MCF 10A (cell line): ENCODE measurements at regions not wholly inside any gene's neighbourhood (a gene's known extent, or its start where the extent isn't known, plus 50 kb on each side); places are given as distances from the start of the nearest gene placed in this dataset.

ENCODE experiments used
- BruUV-seq: library from RNA; stranded (reverse); fragments of 400-500 nt; replicated peaks from 2 replicates; lab custom pipeline; 2021; lab: Mats Ljungman, UMichigan
- CTCF ChIA-PET: fragments of 300-600 bp; sonication (Branson Sonifier 250); formaldehyde crosslinking; extraction: SDS; loops from one replicate; lab custom pipeline; 2021; ENCODE audit warnings: antibody characterized with exemption, inconsistent platforms; lab: Yijun Ruan, JAX
- POLR2A ChIA-PET: fragments of 300-600, 350-650 bp; sonication (Branson Sonifier 250); formaldehyde crosslinking; extraction: SDS; loops from one replicate; lab custom pipeline; 2020; ENCODE audit warnings: antibody characterized with exemption, inconsistent platforms; lab: Yijun Ruan, JAX
- DNase-seq: peaks from one replicate; pipeline ENCODE4 v3.0.0-alpha.2; 2018; ENCODE audit not compliant: unreplicated experiment
- H3K27ac Mint-ChIP-seq: one replicate; pipeline ENCODE4 v1.8.0; 2022; ENCODE audit warnings: mild to moderate bottlenecking, low read depth, mixed read lengths; ENCODE audit not compliant: unreplicated experiment
- H3K27me3 Mint-ChIP-seq: one replicate; pipeline ENCODE4 v1.8.0; 2022; ENCODE audit warnings: mixed read lengths; ENCODE audit not compliant: insufficient read depth, unreplicated experiment
- H3K36me3 Mint-ChIP-seq: one replicate; pipeline ENCODE4 v1.8.0; 2022; ENCODE audit warnings: mild to moderate bottlenecking, moderate library complexity, mixed read lengths; ENCODE audit not compliant: insufficient read depth, unreplicated experiment
- H3K4me1 Mint-ChIP-seq: one replicate; pipeline ENCODE4 v1.8.0; 2022; ENCODE audit warnings: mixed read lengths; ENCODE audit not compliant: insufficient read depth, unreplicated experiment
- H3K4me3 Mint-ChIP-seq: one replicate; pipeline ENCODE4 v1.8.0; 2022; ENCODE audit warnings: mild to moderate bottlenecking, moderate library complexity, mixed read lengths; ENCODE audit not compliant: unreplicated experiment
- H3K9me3 Mint-ChIP-seq: one replicate; pipeline ENCODE4 v1.8.0; 2022; ENCODE audit warnings: mixed read lengths; ENCODE audit not compliant: unreplicated experiment
- intact Hi-C: fragments of 100-400 bp; cut with micrococcal nuclease; formaldehyde crosslinking; loops from 2 replicates; pipeline ENCODE4 v1.14.1; 2022
- TF ChIP-seq, protein P1 (sequence below): fragments of 200-600 bp; IDR thresholded peaks from one replicate; pipeline ENCODE4 v1.8.0; 2022; ENCODE audit warnings: antibody characterized with exemption, mild to moderate bottlenecking; ENCODE audit not compliant: unreplicated experiment

DNA sequence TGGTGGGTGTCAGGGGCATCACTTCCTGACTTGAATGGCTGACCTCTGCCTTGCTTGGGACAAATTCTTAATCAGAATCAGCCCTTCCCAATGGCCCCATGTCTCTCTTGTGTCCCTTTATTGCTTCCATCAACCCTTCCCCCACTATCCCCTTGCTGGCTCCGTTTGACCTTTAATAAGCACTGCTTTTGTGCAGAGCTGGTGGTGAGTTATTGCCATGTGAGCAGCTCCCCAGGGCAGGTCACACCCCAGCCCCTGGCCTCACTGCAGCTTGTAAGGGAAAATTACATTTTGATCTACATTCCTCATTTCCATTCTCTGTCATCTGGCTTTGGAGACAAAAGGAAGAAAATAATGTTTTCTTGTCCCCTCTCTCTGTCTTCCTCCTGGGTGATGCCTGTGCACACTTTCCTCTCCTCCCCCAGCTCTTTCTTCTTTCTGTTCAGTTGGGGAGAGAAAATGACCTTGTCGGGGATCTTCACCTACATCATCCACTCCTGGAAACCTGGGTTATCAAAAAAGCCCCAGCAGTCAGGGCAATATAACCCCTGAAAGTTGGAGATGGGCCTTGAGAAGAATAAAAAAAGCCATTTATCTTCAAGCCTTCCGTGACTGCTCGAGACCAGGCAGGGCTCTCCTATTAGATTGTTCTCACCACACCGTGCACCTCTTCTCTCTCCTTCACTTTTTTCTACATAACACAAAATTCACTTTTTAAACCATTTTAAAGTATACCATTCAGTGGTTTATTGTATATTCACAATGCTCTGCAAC, 100.4 kb upstream of the SRRM4 start:
- CTCF ChIA-PET, result no interaction called here

DNA sequence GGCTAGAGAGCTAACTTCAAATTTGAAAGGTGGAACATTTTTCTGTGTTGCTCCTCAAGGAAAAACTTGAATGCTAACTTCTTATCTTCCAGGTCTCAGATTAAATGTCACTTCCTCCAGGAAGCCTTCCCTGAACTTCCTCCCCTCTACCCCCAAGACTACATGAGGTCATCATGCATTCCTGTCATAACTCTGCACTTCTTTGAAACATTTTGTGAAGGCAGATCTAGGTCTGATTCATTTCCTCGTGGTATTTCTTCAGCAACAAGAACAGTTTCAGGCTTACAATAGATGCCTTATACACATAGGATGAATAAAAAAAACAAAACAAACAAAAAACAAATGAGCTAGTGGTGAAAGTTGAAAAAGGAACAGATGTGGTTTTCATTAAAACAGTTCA, 97.1 kb upstream of the SRRM4 start:
- TF ChIP-seq, protein P1, sequence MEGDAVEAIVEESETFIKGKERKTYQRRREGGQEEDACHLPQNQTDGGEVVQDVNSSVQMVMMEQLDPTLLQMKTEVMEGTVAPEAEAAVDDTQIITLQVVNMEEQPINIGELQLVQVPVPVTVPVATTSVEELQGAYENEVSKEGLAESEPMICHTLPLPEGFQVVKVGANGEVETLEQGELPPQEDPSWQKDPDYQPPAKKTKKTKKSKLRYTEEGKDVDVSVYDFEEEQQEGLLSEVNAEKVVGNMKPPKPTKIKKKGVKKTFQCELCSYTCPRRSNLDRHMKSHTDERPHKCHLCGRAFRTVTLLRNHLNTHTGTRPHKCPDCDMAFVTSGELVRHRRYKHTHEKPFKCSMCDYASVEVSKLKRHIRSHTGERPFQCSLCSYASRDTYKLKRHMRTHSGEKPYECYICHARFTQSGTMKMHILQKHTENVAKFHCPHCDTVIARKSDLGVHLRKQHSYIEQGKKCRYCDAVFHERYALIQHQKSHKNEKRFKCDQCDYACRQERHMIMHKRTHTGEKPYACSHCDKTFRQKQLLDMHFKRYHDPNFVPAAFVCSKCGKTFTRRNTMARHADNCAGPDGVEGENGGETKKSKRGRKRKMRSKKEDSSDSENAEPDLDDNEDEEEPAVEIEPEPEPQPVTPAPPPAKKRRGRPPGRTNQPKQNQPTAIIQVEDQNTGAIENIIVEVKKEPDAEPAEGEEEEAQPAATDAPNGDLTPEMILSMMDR, result no peak
- no TSS peak for BruUV-seq
- no peak for DNase-seq
- POLR2A ChIA-PET, result no interaction called here
- Mint-ChIP-seq H3K9me3 (peaks cover 31% of the 10 kb centered on the region), H3K4me1 (no peaks in the 10 kb centered on the region), H3K36me3 (no peaks in the 10 kb centered on the region), H3K27me3 (no peaks in the 10 kb centered on the region), H3K27ac (no peak overlapping the region), H3K4me3 (no peak overlapping the region)
- CTCF ChIA-PET, result no interaction called here
- intact Hi-C loops, result no loop called here

More for the DNA sequence above, 100.4 kb upstream of the SRRM4 start:
- H3K4me1 Mint-ChIP-seq, result no peaks in the 10 kb centered on the region
- no peaks in the 10 kb centered on the region for H3K27me3 Mint-ChIP-seq
- intact Hi-C loops, result no loop called here
- H3K27ac Mint-ChIP-seq, result no peak overlapping the region
- no peak for DNase-seq
- no peak overlapping the region for H3K4me3 Mint-ChIP-seq
- no TSS peak for BruUV-seq
- POLR2A ChIA-PET, result no interaction called here
- TF ChIP-seq, protein P1, result no peak
- H3K9me3 Mint-ChIP-seq, result peaks cover 29% of the 10 kb centered on the region
- H3K36me3 Mint-ChIP-seq, result no peaks in the 10 kb centered on the region

DNA sequence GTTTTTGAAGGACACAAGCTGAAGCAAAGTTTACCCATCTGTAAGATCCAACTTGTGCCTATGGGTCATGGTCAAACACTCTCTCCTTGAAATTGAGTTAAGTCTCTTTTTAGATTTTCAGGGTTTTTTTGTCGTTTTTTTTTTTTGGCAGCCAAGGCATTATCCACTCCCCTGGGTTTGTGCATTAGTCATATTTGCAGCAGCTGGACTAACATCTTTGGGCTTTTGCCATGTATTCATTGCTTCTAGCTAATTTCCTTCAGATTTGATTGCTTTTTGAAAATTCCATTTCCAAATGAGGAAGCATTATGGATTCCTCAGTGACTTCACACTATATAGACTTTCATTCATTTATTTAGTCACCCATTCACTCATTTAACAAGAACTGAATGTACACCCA, 80.3 kb upstream of the SRRM4 start:
- Mint-ChIP-seq H3K27me3 (no peaks in the 10 kb centered on the region), H3K4me1 (no peaks in the 10 kb centered on the region), H3K27ac (no peak overlapping the region), H3K4me3 (no peak overlapping the region), H3K9me3 (peaks cover 43% of the 10 kb centered on the region), H3K36me3 (no peaks in the 10 kb centered on the region)
- ChIA-PET CTCF (no interaction called here), POLR2A (interaction anchor here (0.6 kb wide), 1 partner anchor 43 kb away, joined by 4 read pairs; no protein-coding TSS in a partner anchor)
- intact Hi-C loops, result no loop called here
- BruUV-seq, result no TSS peak
- TF ChIP-seq, protein P1, result no peak
- DNase-seq, result no peak

DNA sequence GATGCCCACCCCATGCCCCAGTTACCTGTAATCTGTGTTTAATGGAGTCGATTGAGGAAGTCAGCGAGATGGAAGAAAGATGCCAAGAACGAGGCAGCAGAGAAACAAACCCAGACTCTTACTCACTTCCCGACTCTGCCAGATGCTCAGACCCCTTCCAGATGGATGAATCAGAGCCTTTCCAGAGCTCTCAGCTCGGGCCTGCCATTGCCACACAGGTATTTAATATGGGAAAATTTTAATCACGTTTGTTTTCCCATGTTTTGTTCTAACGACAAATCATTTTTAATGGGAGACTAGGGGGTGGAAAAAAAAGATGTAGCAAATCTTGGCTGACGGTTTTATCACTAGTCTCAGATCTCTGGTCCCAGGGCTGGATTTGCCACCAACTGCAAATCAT, 72.5 kb upstream of the SRRM4 start:
- Mint-ChIP-seq H3K4me1 (no peaks in the 10 kb centered on the region), H3K27me3 (no peaks in the 10 kb centered on the region), H3K4me3 (no peak overlapping the region), H3K27ac (no peak overlapping the region), H3K36me3 (no peaks in the 10 kb centered on the region), H3K9me3 (peaks cover 18% of the 10 kb centered on the region)
- no TSS peak for BruUV-seq
- CTCF ChIA-PET, result no interaction called here
- intact Hi-C loops, result no loop called here
- TF ChIP-seq, protein P1, result no peak
- POLR2A ChIA-PET, result no interaction called here
- no peak for DNase-seq
